Kidney (tissue), 13 donors: ENCODE measurements at regions not wholly inside any gene's neighbourhood (a gene's known extent, or its start where the extent isn't known, plus 50 kb on each side); places are given as distances from the start of the nearest gene placed in this dataset.

Experiments used
- DNase-seq, 5 donors: peaks; one replicate each; pipeline ENCODE4 v3.0.0-alpha.2; 2013 to 2020
- FAIRE-seq: peaks from 2 replicates; lab custom pipeline; 2012; peaks lifted over from hg19 to GRCh38; lab: Jason Lieb, UNC
- H3K27ac ChIP-seq, 2 donors: one replicate each; pipeline ENCODE4 v1.7.0; 2013; ENCODE audit warnings: low read depth in 2 of 2, low read length in 2 of 2, inconsistent platforms in 1 of 2
- H3K27me3 ChIP-seq: one replicate; pipeline ENCODE4 v1.7.1; 2013; ENCODE audit warnings: low read length, inconsistent platforms; ENCODE audit not compliant: control insufficient read depth, insufficient read depth
- H3K36me3 ChIP-seq, 3 donors: one replicate each; pipeline versions ENCODE4 v1.7.0 to v1.7.1; 2013; ENCODE audit warnings: low read length in 3 of 3, control low read depth in 1 of 3, inconsistent platforms in 1 of 3; ENCODE audit not compliant: insufficient read depth in 3 of 3, control insufficient read depth in 2 of 3
- H3K4me1 ChIP-seq, 3 donors: one replicate each; pipeline versions ENCODE4 v1.7.0 to v1.7.1; 2013; ENCODE audit warnings: low read length in 3 of 3, inconsistent platforms in 1 of 3, low read depth in 1 of 3; ENCODE audit not compliant: control insufficient read depth in 2 of 3, insufficient read depth in 2 of 3
- H3K4me3 ChIP-seq, 3 donors: one replicate each; pipeline versions ENCODE4 v1.7.0 to v1.8.1; 2013; ENCODE audit warnings: low read length in 3 of 3, control low read depth in 1 of 3, inconsistent platforms in 1 of 3
- H3K9ac ChIP-seq, 3 donors: one replicate each; pipeline versions ENCODE4 v1.7.0 to v1.7.1; 2013; ENCODE audit warnings: low read length in 3 of 3, control low read depth in 1 of 3, inconsistent platforms in 1 of 3
- H3K9me3 ChIP-seq, 3 donors: one replicate each; pipeline versions ENCODE4 v1.7.0 to v1.7.1; 2013; ENCODE audit warnings: low read length in 3 of 3, control low read depth in 1 of 3, inconsistent platforms in 1 of 3; ENCODE audit not compliant: control insufficient read depth in 2 of 3, insufficient read depth in 1 of 3
- CTCF ChIP-seq: IDR thresholded peaks from 3 replicates; pipeline ENCODE4 v1.5.1; 2012; ENCODE audit warnings: mild to moderate bottlenecking, moderate library complexity, borderline replicate concordance; ENCODE audit not compliant: insufficient read depth; ENCODE audit errors: extremely low read depth
- intact Hi-C: fragments of 100-400 bp; cut with DNase I; formaldehyde crosslinking; loops from one replicate; pipeline ENCODE4 v1.11.1; 2022
- donor health status: control.
- donor health status: control.
- donor health status: control.
- donor health status: control.
- donor health status: control.
- donor health status: DM: yes; HTN: yes; CAD: no.
- donor health status: Normal renal cell carcinoma (clear cell type).

- Histone ChIP-seq H3K4me1 (no peaks in the 10 kb centered on the region), H3K27ac (no peak overlapping the region), H3K27me3 (no peaks in the 10 kb centered on the region), H3K9me3 (peaks cover 0 to 15% (median 5%) of the 10 kb centered on the region in 3 donors), H3K9ac (no peak overlapping the region), H3K36me3 (no peaks in the 10 kb centered on the region), H3K4me3 (no peak overlapping the region)
- intact Hi-C loops = no loop called here
- DNase-seq (peak in 2 of 5 donors; percentile 21 to 59), FAIRE-seq (no peak)
- no peak for TF ChIP-seq CTCF
Observed at GRCh38 chr12:94026596-94026995, 121.8 kb upstream of the PLXNC1 start.

DNA sequence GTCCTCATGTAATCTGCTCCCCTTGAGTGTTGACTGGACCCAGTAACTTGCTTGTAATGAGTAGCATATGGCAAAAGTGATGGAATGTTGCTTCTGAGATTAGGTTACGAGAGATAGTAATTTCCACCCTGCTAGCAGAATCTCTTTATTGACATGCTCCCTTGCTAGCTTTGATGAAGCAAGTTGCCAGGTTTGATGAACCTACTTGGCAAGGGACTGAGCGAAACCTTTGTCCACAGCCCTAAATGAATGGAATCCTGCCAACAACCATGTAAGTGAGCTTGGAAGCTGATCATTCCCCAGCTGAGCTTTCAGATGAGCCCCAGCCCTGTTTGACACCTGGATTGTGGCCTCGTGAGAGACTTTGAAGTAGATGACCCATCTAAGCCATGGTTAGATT lies 120.8 kb upstream of the PLXNC1 start:
- intact Hi-C loops = no loop called here
- Histone ChIP-seq H3K4me3 (no peak overlapping the region), H3K27ac (no peak overlapping the region), H3K27me3 (no peaks in the 10 kb centered on the region), H3K36me3 (no peaks in the 10 kb centered on the region), H3K9ac (no peak overlapping the region), H3K4me1 (no peaks in the 10 kb centered on the region), H3K9me3 (peaks cover 0 to 15% (median 5%) of the 10 kb centered on the region in 3 donors)
- DNase-seq (no peak), FAIRE-seq (no peak)
- no peak for TF ChIP-seq CTCF

- no peak overlapping the region for H3K9ac ChIP-seq
- no peak overlapping the region for H3K4me3 ChIP-seq
- no peaks in the 10 kb centered on the region for H3K4me1 ChIP-seq
- TF ChIP-seq CTCF = no peak
- no peak for DNase-seq
- H3K27ac ChIP-seq = no peak overlapping the region
- intact Hi-C loops = no loop called here
- H3K27me3 ChIP-seq = no peaks in the 10 kb centered on the region
- FAIRE-seq = no peak
- H3K9me3 ChIP-seq = no peaks in the 10 kb centered on the region
- H3K36me3 ChIP-seq = no peaks in the 10 kb centered on the region
Observed at GRCh38 chr12:94031763-94032162, 116.6 kb upstream of the PLXNC1 start.

GRCh38 chr12:94032368-94032767 lies 116.0 kb upstream of the PLXNC1 start:
- TF ChIP-seq CTCF = no peak
- no peak overlapping the region for H3K4me3 ChIP-seq
- H3K36me3 ChIP-seq = no peaks in the 10 kb centered on the region
- DNase-seq (no peak), FAIRE-seq (no peak)
- no peak overlapping the region for H3K27ac ChIP-seq
- no peaks in the 10 kb centered on the region for H3K9me3 ChIP-seq
- intact Hi-C loops = no loop called here
- H3K9ac ChIP-seq = no peak overlapping the region
- H3K4me1 ChIP-seq = no peaks in the 10 kb centered on the region
- no peaks in the 10 kb centered on the region for H3K27me3 ChIP-seq
